GM21737 (cell line): ENCODE measurements at regions not wholly inside any gene's neighbourhood (a gene's known extent, or its start where the extent isn't known, plus 50 kb on each side); places are given as distances from the start of the nearest gene placed in this dataset.

Source experiments
- ATAC-seq: cut with Tn5 transposase; IDR thresholded peaks from one replicate; pipeline ENCODE4 v1.9.1; 2021; ENCODE audit warnings: mild to moderate bottlenecking, moderate library complexity; ENCODE audit not compliant: unreplicated experiment

GRCh38 chr2:57862727-57863126 is 183.9 kb upstream of the VRK2 start:
- ATAC-seq: no peak

DNA sequence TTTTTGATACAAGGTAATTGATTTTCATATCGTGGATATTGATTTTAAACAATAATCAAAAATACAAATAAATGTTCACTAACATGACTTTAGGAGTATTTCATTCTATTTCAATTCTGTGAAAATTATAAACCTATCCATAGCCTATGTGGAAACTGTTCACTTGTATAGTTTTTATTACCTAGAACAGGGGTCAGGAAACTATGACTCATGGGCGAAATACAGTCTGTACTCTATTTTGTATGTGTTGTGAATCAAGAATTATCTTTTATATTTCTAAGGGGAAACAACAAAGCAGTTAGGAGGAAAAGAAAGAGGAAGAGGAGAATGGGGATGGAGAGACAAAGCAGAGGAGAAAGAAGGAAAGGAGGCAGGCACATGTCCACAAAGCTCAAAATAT is 181.7 kb upstream of the VRK2 start:
- no peak for ATAC-seq

DNA sequence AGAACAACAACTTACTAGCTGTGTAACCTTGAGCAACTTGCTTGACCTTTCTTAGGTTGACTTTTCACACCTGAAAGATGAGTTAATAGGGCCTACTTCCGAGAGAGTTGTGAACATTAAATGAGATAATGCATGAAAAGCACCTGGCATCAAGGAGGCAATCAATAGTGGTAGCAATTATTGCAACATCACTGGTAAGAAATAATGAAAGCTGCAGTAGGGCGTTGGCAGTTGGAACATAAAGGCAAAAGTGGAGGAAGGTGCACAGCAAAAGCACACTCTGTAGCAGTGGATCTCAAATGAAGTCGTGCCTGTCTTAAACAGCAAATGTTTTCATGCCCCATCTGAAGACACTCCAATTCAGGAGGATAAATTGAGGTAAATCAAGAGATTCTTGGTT is 178.9 kb upstream of the VRK2 start:
- ATAC-seq: no peak

GRCh38 chr2:57868619-57869139 is 177.9 kb upstream of the VRK2 start:
- no peak for ATAC-seq

GRCh38 chr2:57869758-57870344 is 176.8 kb upstream of the VRK2 start:
- no peak for ATAC-seq

DNA sequence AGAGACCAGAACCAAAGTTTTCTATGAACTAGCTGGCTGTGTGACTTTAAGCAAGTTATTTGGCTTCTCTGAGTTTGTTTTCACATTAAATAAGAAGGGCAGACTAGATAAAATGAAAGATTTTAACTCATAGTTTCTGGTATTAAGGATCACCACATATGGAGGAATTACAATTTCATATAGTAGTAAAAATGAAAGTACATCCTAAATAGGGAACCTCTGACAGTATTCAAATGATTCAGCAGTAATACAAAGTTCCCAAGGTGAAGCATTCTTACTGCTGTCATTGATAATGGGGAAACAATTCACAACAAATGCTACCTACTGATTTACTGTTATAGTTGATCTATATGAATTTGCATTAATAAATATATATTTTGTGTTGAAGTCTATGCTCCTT is 170.3 kb upstream of the VRK2 start:
- ATAC-seq: no peak

DNA sequence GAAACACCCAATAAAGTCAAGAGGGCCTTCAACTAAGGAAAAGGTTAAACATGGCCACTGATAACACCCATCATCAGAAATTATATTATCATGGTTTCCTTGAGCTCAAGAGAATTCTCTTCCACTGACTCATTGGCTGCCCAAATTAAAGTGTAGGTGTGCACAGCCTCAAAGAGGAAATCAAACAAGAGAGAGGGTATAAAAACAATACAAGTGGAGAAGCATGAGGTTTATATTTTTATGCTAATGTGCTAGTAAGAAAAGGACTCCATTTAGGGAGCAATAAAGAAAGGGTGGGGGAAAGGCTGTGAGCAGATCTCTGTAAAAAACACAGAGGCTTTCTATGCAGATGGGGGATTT is 168.8 kb upstream of the VRK2 start:
- ATAC-seq: no peak

GRCh38 chr2:57878171-57878865 is 168.3 kb upstream of the VRK2 start:
- ATAC-seq: no peak

DNA sequence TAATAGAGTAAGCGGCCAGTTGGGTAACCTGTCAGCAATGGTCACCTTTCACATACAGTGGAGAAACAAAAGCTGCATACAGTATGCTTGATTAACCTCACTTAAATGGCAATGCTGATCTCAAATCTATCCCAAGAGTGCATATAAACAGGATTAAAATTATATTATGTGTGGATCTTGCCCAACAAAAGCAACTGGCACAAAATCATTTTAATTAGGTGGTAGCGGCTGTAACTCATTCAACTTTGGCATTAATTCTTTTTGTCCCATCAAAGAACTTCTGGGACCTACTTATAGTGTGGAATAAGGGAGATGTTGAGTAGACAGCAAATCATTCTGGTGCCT is 167.8 kb upstream of the VRK2 start:
- no peak for ATAC-seq

DNA sequence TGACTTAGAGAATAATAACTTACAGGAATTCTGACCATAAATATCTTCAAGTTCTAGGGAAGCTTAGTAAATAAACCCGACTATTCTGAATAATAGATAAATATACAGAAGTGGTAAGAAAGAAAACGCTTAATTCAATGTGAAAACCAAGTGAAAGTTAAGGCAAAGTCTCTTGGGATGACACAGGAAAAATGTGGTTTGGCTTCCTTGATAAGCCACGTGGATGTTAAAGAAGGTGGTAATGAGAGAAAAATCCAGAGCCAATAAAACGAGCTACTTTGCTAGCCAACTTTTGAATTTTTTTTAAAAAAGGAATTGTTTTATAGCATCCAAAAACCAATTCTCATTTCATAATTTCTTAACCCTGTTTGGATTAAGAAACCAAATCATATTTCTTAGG is 166.2 kb upstream of the VRK2 start:
- ATAC-seq: no peak

DNA sequence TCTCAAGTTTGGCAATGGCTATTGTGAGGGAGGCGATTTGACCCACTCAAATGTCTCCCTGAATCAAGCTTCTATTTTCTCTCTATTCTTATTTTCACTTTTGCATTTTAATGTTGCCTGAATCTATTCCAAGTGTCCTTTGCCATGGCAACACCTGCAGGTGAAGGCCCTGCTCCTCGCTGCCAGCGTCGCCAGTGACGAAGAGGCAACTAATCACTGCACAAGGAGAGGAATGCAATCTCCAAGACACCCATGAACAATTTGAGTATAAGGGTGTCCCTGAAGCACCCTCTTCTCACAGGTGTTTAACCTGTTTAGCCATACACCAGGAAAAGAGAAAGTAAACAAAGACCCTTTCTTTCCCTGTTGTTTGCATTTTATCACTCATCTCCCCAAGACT is 165.6 kb upstream of the VRK2 start:
- no peak for ATAC-seq

DNA sequence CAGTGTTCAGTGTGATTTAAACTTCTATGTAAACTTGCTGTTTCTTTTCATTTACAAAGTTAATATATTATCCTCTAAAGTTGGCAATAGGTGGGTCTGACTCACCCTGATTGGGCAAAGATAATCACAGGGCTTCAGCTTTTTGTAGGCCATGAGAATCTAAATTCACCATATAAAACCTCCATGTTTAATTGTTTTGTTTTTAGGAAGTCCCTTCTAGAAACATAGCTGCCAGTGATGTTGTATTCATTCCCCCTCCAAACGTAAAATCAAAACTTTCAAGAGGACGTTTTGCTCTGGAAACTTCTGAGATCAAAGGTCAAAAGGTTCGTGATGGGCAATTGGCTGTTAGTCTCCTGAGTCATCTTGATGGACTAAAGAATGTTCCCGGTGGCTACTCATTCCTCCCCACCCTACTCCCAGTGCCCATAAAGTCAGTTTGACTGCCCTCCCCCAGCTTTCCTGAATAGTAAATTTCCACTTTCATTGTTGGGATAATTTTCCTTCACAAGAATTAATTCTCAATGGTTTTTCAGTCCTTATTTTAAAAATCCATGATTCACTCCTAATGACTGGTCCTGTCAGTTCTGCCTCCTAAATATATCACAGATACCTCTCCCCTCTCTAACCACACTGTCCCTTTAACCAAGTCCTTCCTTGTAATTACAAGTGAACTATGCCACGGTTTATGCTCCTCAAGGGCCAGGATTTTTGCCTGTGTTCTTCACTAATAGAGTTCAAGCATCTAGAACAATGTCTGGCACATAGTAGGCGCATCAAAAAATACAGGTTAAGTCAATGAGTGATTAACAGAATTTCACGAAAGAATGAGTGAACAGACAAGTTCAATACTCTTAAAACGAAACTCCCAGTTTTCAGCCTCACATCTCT is 164.4 kb upstream of the VRK2 start:
- no peak for ATAC-seq

DNA sequence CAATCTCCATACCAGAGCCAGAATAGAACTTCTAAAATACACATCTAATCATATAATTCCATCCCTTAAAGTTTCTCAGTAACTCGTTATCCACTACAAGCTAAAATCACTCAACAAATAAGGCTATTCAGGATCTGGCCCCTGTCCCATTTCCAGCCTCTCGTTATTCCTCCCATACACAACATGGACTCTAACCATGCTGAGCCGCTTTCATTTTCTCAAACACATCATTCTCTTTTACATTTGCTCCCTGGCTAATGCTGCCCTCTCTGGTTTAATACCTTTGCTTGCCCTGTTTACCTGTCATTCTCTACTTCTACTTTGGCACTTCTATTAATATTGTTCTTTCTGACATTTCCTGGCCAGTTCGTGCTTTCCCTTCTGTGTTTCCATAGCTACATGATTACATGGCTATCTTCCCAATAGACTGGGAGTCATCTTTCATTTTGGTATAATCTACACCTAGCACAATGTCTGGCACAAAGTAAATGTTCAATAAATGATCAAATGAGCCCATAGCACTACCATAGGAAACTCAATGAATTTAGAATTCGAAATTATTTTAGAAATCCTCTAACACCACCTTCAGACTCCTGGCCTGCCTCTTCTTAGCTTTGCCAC is 163.6 kb upstream of the VRK2 start:
- no peak for ATAC-seq

DNA sequence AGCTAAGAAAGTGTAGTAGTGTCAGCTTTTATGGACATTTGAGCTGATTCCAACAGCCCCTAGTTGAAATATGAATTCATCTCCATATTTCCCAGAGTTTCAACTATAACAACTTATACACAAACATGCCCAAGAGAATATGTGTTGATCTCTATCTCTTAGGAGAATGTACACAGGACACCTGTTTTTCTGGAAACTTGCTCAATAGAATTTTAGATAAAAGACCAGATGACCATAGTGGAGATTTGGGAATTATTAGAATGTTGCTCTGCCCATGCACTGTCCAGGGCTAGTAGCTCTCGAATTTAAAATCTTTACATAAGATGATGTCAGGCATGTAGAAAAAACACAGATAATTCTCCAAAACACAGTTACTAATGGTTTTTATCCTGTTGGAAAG is 162.3 kb upstream of the VRK2 start:
- no peak for ATAC-seq

GRCh38 chr2:57885742-57886141 is 160.9 kb upstream of the VRK2 start:
- ATAC-seq: no peak

GRCh38 chr2:57886161-57886786 is 160.3 kb upstream of the VRK2 start:
- ATAC-seq: no peak

- ATAC-seq: no peak
Observed at GRCh38 chr2:57888463-57888862, 158.1 kb upstream of the VRK2 start.

DNA sequence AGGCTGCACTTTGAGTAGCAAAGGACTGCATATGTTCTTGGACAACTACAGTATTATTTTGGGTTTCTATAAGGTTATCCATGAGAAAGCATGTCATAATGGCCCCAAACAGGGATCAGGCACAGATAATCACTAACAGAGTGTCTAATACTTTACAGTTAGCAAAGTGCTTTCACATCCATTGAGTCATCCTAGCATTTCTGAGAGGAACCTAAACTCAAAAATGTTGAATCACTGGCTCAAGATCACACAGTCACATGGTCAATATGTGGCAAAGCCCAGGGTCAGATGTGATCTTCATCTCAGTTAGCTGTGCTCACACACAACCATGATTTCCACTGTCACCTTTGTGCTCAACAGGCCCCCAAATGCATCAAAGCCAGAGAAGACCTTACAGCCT is 156.1 kb upstream of the VRK2 start:
- no peak for ATAC-seq

GRCh38 chr2:57891086-57891712 is 155.4 kb upstream of the VRK2 start:
- no peak for ATAC-seq

GRCh38 chr2:57892920-57893319 is 153.7 kb upstream of the VRK2 start:
- ATAC-seq: peak; percentile 73

- no peak for ATAC-seq
Observed at GRCh38 chr2:57893347-57893746, 153.3 kb upstream of the VRK2 start.
